HepG2 (cell line): ENCODE measurements at regions not wholly inside any gene's neighbourhood (a gene's known extent, or its start where the extent isn't known, plus 50 kb on each side); places are given as distances from the start of the nearest gene placed in this dataset.

ENCODE experiments used
- CTCF ChIP-seq: sonication (generic); formaldehyde crosslinking; IDR thresholded peaks from 2 replicates; pipeline ENCODE4 v1.5.0; 2020; ENCODE audit warnings: mild to moderate bottlenecking, missing genetic modification reagents, moderate library complexity
- MED8 ChIP-seq: sonication (generic); formaldehyde crosslinking; IDR thresholded peaks from 2 replicates; pipeline ENCODE4 v1.8.1; 2023; ENCODE audit warnings: mild to moderate bottlenecking, missing genetic modification reagents; ENCODE audit not compliant: insufficient replicate concordance
- TMF1 ChIP-seq: sonication (generic); formaldehyde crosslinking; IDR thresholded peaks from 2 replicates; pipeline ENCODE4 v1.8.1; 2022; ENCODE audit warnings: low read depth, missing genetic modification reagents
- ZBTB44 ChIP-seq: sonication (generic); formaldehyde crosslinking; IDR thresholded peaks from 2 replicates; pipeline ENCODE4 v1.4.0; 2020; ENCODE audit warnings: missing genetic modification reagents

GRCh38 chr1:4946343-4946742 is 291.9 kb downstream of the AJAP1 start:
- TF ChIP-seq TMF1 (CRISPR knock-in tag) (no peak), CTCF (CRISPR knock-in tag) (no peak), MED8 (no peak), ZBTB44 (CRISPR knock-in tag) (no peak)
